Colonic mucosa (tissue), 4 donors: ENCODE measurements at regions not wholly inside any gene's neighbourhood (a gene's known extent, or its start where the extent isn't known, plus 50 kb on each side); places are given as distances from the start of the nearest gene placed in this dataset.
"Not testable (repeated sequence)": the region's sequence is repeated elsewhere in the genome, so short reads cannot be mapped to it uniquely, and the experiment has no call there.

Source experiments
- DNase-seq: peaks from one replicate; pipeline ENCODE4 v3.0.0-alpha.2; 2020
- H3K27ac ChIP-seq: fragments of 200-600 bp; one replicate; pipeline ENCODE4 v1.8.0; 2021
- H3K27me3 ChIP-seq: fragments of 200-600 bp; one replicate; pipeline ENCODE4 v1.8.0; 2021
- H3K36me3 ChIP-seq: fragments of 200-600 bp; one replicate; pipeline ENCODE4 v1.8.0; 2021
- H3K4me1 ChIP-seq: fragments of 200-600 bp; one replicate; pipeline ENCODE4 v1.8.0; 2021; ENCODE audit warnings: mild to moderate bottlenecking
- H3K4me3 ChIP-seq: fragments of 200-600 bp; one replicate; pipeline ENCODE4 v1.8.0; 2021
- H3K9ac ChIP-seq, 2 donors: one replicate each; pipeline ENCODE4 v1.7.0; 2013; ENCODE audit warnings: control low read depth in 2 of 2, low read depth in 2 of 2, low read length in 2 of 2
- H3K9me3 ChIP-seq: fragments of 200-600 bp; one replicate; pipeline ENCODE4 v1.8.0; 2021
- intact Hi-C: fragments of 100-400 bp; cut with DNase I; formaldehyde crosslinking; loops from one replicate; pipeline ENCODE4 v1.14.1; 2022
- TF ChIP-seq, protein P1 (sequence below): fragments of 200-600 bp; IDR thresholded peaks from one replicate; pipeline ENCODE4 v1.8.0; 2022; ENCODE audit warnings: antibody characterized with exemption, mild to moderate bottlenecking
- donor health status: healthy.
- donor health status: DM: no; HTN: no; CAD: no.
- donor health status: DM: no; HTN: no; CAD: no.

DNA sequence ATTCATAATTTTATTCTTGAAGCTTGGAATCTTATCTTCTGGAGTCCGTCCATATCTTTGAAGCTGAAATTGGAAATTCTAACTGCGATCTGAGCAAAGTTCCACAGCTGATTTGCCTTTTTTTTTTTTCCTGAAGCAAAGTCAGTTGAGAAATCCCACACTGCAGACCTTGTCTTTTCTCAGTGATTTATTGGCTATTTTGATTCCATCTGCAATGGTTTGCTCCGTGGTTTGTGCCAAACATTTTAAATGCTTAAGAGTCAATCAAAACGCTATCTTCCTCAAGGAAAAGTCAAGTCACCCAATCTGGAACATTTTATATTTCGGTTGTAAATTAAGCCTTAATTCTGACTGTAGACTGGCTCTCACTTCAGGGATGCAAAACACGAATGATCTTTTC, 88.2 kb upstream of the GRIK1 start:
- intact Hi-C loops = no loop called here
- Histone ChIP-seq H3K4me3 (no peak overlapping the region), H3K4me1 (no peaks in the 10 kb centered on the region), H3K36me3 (no peaks in the 10 kb centered on the region), H3K9ac (no peak overlapping the region), H3K9me3 (no peaks in the 10 kb centered on the region), H3K27me3 (no peaks in the 10 kb centered on the region), H3K27ac (no peak overlapping the region)
- DNase-seq = no peak
- TF ChIP-seq, protein P1, sequence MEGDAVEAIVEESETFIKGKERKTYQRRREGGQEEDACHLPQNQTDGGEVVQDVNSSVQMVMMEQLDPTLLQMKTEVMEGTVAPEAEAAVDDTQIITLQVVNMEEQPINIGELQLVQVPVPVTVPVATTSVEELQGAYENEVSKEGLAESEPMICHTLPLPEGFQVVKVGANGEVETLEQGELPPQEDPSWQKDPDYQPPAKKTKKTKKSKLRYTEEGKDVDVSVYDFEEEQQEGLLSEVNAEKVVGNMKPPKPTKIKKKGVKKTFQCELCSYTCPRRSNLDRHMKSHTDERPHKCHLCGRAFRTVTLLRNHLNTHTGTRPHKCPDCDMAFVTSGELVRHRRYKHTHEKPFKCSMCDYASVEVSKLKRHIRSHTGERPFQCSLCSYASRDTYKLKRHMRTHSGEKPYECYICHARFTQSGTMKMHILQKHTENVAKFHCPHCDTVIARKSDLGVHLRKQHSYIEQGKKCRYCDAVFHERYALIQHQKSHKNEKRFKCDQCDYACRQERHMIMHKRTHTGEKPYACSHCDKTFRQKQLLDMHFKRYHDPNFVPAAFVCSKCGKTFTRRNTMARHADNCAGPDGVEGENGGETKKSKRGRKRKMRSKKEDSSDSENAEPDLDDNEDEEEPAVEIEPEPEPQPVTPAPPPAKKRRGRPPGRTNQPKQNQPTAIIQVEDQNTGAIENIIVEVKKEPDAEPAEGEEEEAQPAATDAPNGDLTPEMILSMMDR = no peak

DNA sequence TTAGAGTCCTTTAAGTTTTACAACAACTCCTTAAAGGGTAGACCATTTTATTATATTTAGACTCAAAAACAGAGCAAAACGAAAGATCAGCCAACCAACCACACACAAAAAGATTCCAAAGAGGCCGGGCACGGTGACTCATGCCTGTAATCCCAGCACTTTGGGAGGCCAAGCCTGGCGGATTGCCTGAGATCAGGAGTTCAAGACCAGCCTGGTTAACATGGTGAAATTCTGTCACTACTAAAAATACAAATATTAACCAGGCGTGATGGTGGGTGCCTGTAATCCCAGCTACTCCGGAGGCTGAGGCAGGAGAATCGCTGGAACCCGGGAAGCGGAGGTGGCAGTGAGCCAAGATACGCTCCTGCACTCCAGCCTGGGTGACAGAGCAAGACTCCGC, 83.3 kb upstream of the GRIK1 start:
- intact Hi-C loops, H3K27me3 ChIP-seq: not testable (repeated sequence)

DNA sequence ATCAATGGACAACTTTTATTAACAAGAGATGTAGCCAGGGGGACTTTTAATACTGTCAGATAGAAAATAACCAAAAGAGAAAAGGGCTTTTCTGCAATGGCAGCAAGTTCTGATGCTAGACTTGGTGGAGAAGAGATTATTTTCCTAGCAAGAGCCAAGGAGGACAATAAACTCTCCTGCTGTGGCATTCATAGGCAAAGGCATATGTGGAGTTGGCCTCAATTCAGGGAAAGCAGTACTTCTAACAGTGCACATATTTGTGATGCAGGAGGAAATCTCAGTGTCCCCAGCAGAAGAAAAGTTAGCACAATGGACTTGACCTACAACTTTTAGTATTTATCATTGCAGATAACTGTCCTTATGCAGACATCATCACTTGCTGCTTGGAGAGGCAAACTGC, 75.1 kb upstream of the GRIK1 start:
- Histone ChIP-seq H3K27me3 (no peaks in the 10 kb centered on the region), H3K36me3 (no peaks in the 10 kb centered on the region), H3K4me1 (no peaks in the 10 kb centered on the region), H3K9ac (no peak overlapping the region), H3K4me3 (no peak overlapping the region), H3K27ac (no peak overlapping the region), H3K9me3 (no peaks in the 10 kb centered on the region)
- DNase-seq = no peak
- TF ChIP-seq, protein P1 = no peak
- intact Hi-C loops = no loop called here

More for the DNA sequence above, 83.3 kb upstream of the GRIK1 start:
- H3K4me3 ChIP-seq, H3K27ac ChIP-seq, DNase-seq, H3K9me3 ChIP-seq, H3K4me1 ChIP-seq, H3K36me3 ChIP-seq, H3K9ac ChIP-seq: not testable (repeated sequence)

DNA sequence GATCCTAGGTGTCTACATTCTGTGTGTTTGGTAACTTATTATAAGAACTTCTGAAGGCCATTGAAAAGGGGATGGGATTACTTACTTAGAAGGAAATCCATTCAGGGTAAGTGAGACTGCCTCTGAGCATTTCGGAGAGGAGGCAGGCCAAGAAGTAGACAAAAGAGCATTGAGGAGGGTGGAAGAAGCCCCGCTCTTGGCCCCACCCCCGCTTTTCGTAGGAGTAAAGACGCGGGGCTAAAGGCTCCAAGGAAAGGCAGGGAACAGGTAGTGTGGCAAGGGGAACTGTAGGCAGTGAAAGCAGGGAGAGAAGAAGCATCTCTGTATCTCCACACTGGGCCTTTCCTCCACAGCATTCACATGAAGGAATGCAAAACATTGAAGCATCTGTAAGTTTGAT, 51.8 kb upstream of the GRIK1 start:
- TF ChIP-seq, protein P1 = no peak
- no peak overlapping the region for H3K27ac ChIP-seq
- H3K36me3 ChIP-seq = no peaks in the 10 kb centered on the region
- no peak overlapping the region for H3K9ac ChIP-seq
- no peaks in the 10 kb centered on the region for H3K27me3 ChIP-seq
- H3K4me1 ChIP-seq = no peaks in the 10 kb centered on the region
- no peak for DNase-seq
- no peaks in the 10 kb centered on the region for H3K9me3 ChIP-seq
- H3K4me3 ChIP-seq = no peak overlapping the region
- intact Hi-C loops = no loop called here

DNA sequence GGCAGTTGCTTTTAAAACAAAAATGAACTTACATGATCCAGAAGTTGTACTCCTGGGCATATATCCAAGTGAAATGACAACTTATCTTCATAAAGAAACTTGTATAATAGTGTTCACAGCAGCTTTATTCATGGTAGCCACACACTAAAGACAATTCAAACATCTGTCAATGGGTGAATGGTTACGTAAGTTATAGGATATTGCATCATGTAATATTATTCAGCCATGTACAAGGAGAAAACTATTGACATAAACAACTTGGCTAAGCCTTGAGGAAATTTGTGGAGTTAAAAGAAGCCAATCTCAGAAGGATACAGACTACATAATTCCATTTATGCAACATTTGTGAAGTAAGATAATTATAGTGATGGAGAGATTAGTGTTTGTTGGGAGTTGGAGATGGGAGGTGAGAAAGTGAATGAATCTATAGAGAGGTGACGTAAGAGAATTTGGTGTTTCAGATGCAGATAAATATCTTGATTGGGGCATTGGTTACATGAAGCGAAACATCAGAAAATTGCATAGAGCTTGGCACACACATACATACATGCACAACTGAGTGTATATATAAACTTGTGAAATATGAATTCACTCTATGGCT, 49.9 kb upstream of the GRIK1 start:
- Histone ChIP-seq H3K4me1 (no peaks in the 10 kb centered on the region), H3K27ac (no peak overlapping the region), H3K27me3 (no peaks in the 10 kb centered on the region), H3K36me3 (no peaks in the 10 kb centered on the region), H3K9ac (no peak overlapping the region), H3K4me3 (no peak overlapping the region), H3K9me3 (no peaks in the 10 kb centered on the region)
- intact Hi-C loops = no loop called here
- TF ChIP-seq, protein P1 = no peak
- no peak for DNase-seq
